ENCODE measurements at regions not wholly inside any gene's neighbourhood (a gene's known extent, or its start where the extent isn't known, plus 50 kb on each side); places are given as distances from the start of the nearest gene placed in this dataset.
A peak's percentile ranks its signal among the peaks of the same experiment; 100 is the strongest.

DNA sequence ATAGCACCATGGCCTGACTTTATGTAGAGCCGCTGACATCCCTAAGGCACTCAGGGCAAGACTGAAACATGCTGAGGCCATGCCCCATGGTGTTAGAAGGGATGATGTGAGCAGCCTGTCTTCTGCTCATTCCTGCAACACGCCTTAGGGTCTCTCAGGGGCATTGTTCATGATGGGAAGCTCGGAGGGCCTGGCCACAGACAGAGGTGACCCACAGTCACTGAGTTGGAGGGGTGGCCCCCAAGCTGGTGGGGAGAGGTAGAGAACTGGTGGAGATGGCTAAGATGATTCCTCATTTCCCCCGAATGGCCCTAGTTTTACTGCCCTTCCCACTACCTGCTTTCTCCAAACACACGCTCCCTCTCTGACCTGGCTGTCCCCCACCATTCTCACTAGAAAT lies 135.2 kb downstream of the BARX1 start:
- Histone ChIP-seq H3K79me2 (ENCODE audit: control insufficient read depth in 1 of 2, insufficient read depth in 2 of 2, low read length in 2 of 2) (no peaks in the 10 kb centered on the region), H2BK5ac (ENCODE audit: low read depth, low read length) (no peak overlapping the region), H4K8ac (ENCODE audit: extremely low read depth, insufficient read depth, low read length) (peak overlapping the region; percentile 29), H2AFZ (ENCODE audit: low read length) (no peak overlapping the region), H2BK12ac (ENCODE audit: low read depth, low read length) (no peak overlapping the region), H3K36me3 (ENCODE audit: control insufficient read depth in 2 of 4, insufficient read depth in 4 of 4, low read length in 3 of 4) (no peaks in the 10 kb centered on the region), H3K18ac (ENCODE audit: extremely low read depth, low read length) (no peak overlapping the region), H4K5ac (ENCODE audit: insufficient read length, low read depth, low read length) (no peak overlapping the region), H4K20me1 (replicated peaks in 1 of 2; ENCODE audit: control insufficient read depth in 1 of 2, insufficient read depth in 2 of 2, low read length in 2 of 2) (no peaks in the 10 kb centered on the region), H3K79me1 (ENCODE audit: low read depth, low read length) (no peaks in the 10 kb centered on the region), H3K27ac (ENCODE audit: low read depth, low read length) (no peak overlapping the region), H3K27me3 (replicated peaks in 1 of 4; ENCODE audit: control insufficient read depth in 3 of 4, extremely low read depth in 1 of 4, insufficient read depth in 3 of 4, low read length in 3 of 4) (no peaks in the 10 kb centered on the region; a peak in 2 of 7 replicates), H3K56ac (replicated peaks; ENCODE audit: insufficient read length, low read depth, low read length) (no peak overlapping the region), H3K23ac (ENCODE audit: insufficient read length) (no peak overlapping the region), H3K9me3 (ENCODE audit: insufficient read depth in 2 of 2, low read depth in 1 of 2, low read length in 1 of 2) (no peaks in the 10 kb centered on the region; a peak in 1 of 4 replicates), H3K23me2 (ENCODE audit: low read depth, low read length) (no peaks in the 10 kb centered on the region; the same call in 1 of the 2 replicates), H3K4me1 (replicated peaks in 1 of 4; ENCODE audit: control insufficient read depth in 3 of 4, insufficient read depth in 4 of 4, low read length in 3 of 4) (peaks cover 0 to 3% (median under 1%) of the 10 kb centered on the region in 4 experiments; a peak in 3 of 7 replicates), H3K4me2 (ENCODE audit: insufficient read depth in 1 of 2, low read depth in 2 of 2, low read length in 2 of 2) (no peak overlapping the region), H3K4me3 (ENCODE audit: extremely low read depth in 1 of 4, insufficient read depth in 2 of 4, low read depth in 3 of 4, low read length in 4 of 4) (no peak overlapping the region), H3K4ac (replicated peaks; ENCODE audit: insufficient read length, low read depth, low read length) (no peak overlapping the region), H3K9ac (replicated peaks in 1 of 4; ENCODE audit: extremely low read depth in 1 of 4, low read depth in 3 of 4, low read length in 3 of 4) (no peak overlapping the region), H2BK20ac (ENCODE audit: low read length) (no peak overlapping the region), H2BK120ac (replicated peaks; ENCODE audit: low read depth, low read length) (no peak overlapping the region), H3K14ac (ENCODE audit: insufficient read length) (no peak overlapping the region), H2AK5ac (ENCODE audit: low read depth, low read length) (no peak overlapping the region), H4K91ac (replicated peaks; ENCODE audit: insufficient read length, low read length) (no peak overlapping the region), H2BK15ac (ENCODE audit: low read length) (no peak overlapping the region)
- ChIA-PET CTCF (ENCODE audit: partially characterized antibody) (interaction anchor here (0.8 to 3.6 kb wide), 26 partner anchors 10 to 440 kb away, joined by 3 to 23 read pairs (median 4); no protein-coding TSS in a partner anchor), POLR2A (ENCODE audit: partially characterized antibody) (interaction anchor here (0.8 kb wide), 1 partner anchor 10 kb away, joined by 5 read pairs; no protein-coding TSS in a partner anchor)
- WGBS, 2 experiments (ENCODE audit: extremely low coverage in 1 of 2, insufficient coverage in 1 of 2, insufficient read length in 1 of 2, insufficient replicate concordance in 2 of 2, low coverage in 1 of 2, low lambda C conversion rate in 2 of 2, missing lambda C conversion rate in 1 of 2) = 80% methylated on average over 5 of the region's 5 CpGs; no CpG with 5 or more reads in 1 of the 2 experiments
- FAIRE-seq (no peak), DNase-seq (ENCODE audit: low read depth in 1 of 2, low spot score in 2 of 2) (no peak)
- TF ChIP-seq CBX5 (IDR thresholded peaks at IDR 0.05; ENCODE audit: low read depth, low read length) = no peak
- TF ChIP-seq NRF1 (IDR thresholded peaks at IDR 0.05; ENCODE audit: low read depth, low read length) = no peak
- no peak for TF ChIP-seq YY1 (IDR thresholded peaks at IDR 0.05; ENCODE audit: low read depth, low read length)
- no peak for TF ChIP-seq SP2 (IDR thresholded peaks at IDR 0.05; ENCODE audit: low read length)
- TF ChIP-seq, protein P1, sequence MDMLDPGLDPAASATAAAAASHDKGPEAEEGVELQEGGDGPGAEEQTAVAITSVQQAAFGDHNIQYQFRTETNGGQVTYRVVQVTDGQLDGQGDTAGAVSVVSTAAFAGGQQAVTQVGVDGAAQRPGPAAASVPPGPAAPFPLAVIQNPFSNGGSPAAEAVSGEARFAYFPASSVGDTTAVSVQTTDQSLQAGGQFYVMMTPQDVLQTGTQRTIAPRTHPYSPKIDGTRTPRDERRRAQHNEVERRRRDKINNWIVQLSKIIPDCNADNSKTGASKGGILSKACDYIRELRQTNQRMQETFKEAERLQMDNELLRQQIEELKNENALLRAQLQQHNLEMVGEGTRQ (IDR thresholded peaks at IDR 0.05; ENCODE audit: low read length) = no peak
- no peak for TF ChIP-seq POLR2AphosphoS5 (IDR thresholded peaks at IDR 0.05; ENCODE audit: low read depth, low read length)
- TF ChIP-seq RNF2 (IDR thresholded peaks at IDR 0.05; ENCODE audit: borderline replicate concordance, low read depth, low read length, missing control alignments, poor library complexity, severe bottlenecking) = no peak
- no peak for TF ChIP-seq CTBP2 (IDR thresholded peaks at IDR 0.05; ENCODE audit: borderline replicate concordance, insufficient read depth, insufficient read length, low read length)
- TF ChIP-seq SP1 (IDR thresholded peaks at IDR 0.05; ENCODE audit: low read depth, low read length) = no peak
- no peak for TF ChIP-seq EP300 (IDR thresholded peaks at IDR 0.05; ENCODE audit: borderline replicate concordance in 1 of 2, low read depth in 2 of 2, low read length in 2 of 2)
- no peak for TF ChIP-seq RAD21 (IDR thresholded peaks at IDR 0.05 in 1 of 2, conservative IDR thresholded peaks at IDR 0.05 in 1 of 2; ENCODE audit: low read depth in 2 of 2, low read length in 2 of 2)
- TF ChIP-seq NANOG (IDR thresholded peaks at IDR 0.05; ENCODE audit: insufficient read depth, low read depth, low read length, poor library complexity, severe bottlenecking) = no peak
